ENCODE measurements at regions not wholly inside any gene's neighbourhood (a gene's known extent, or its start where the extent isn't known, plus 50 kb on each side); places are given as distances from the start of the nearest gene placed in this dataset.

DNA sequence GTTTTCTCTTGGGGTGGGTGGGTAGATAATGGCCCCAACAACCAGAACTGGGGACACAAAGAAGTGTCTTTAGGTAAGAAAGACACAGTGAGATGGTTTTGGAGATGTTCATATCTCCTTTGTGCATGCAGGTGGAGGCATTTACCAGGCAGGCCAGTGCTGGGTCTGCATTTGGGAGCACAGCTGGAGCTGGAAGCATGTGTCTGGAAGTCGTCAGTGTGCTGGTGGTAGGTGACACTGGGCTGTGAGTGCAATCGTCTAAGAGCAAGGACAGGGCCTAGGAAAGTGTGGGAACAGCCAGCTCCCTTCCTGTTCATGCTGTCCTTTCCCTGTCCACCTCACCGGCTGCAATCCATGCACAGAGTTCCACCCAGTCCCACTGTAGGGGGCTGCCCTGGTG lies 88.3 kb upstream of the ZNF32 start:
- TF ChIP-seq, protein P1, sequence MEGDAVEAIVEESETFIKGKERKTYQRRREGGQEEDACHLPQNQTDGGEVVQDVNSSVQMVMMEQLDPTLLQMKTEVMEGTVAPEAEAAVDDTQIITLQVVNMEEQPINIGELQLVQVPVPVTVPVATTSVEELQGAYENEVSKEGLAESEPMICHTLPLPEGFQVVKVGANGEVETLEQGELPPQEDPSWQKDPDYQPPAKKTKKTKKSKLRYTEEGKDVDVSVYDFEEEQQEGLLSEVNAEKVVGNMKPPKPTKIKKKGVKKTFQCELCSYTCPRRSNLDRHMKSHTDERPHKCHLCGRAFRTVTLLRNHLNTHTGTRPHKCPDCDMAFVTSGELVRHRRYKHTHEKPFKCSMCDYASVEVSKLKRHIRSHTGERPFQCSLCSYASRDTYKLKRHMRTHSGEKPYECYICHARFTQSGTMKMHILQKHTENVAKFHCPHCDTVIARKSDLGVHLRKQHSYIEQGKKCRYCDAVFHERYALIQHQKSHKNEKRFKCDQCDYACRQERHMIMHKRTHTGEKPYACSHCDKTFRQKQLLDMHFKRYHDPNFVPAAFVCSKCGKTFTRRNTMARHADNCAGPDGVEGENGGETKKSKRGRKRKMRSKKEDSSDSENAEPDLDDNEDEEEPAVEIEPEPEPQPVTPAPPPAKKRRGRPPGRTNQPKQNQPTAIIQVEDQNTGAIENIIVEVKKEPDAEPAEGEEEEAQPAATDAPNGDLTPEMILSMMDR (IDR thresholded peaks at IDR 0.05; ENCODE audit: control extremely low read depth in 1 of 3, insufficient read depth in 1 of 3, low read depth in 1 of 3, low read length in 3 of 3) = no peak
- no peak for TF ChIP-seq SIX5 (IDR thresholded peaks at IDR 0.05; ENCODE audit: low read depth, low read length)
- TF ChIP-seq HDAC2 (IDR thresholded peaks at IDR 0.05; ENCODE audit: borderline replicate concordance in 1 of 2, low read depth in 2 of 2, low read length in 2 of 2) = no peak
- TF ChIP-seq, protein P2, sequence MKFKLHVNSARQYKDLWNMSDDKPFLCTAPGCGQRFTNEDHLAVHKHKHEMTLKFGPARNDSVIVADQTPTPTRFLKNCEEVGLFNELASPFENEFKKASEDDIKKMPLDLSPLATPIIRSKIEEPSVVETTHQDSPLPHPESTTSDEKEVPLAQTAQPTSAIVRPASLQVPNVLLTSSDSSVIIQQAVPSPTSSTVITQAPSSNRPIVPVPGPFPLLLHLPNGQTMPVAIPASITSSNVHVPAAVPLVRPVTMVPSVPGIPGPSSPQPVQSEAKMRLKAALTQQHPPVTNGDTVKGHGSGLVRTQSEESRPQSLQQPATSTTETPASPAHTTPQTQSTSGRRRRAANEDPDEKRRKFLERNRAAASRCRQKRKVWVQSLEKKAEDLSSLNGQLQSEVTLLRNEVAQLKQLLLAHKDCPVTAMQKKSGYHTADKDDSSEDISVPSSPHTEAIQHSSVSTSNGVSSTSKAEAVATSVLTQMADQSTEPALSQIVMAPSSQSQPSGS (IDR thresholded peaks at IDR 0.05; ENCODE audit: low read length) = no peak
- TF ChIP-seq TBP (IDR thresholded peaks at IDR 0.05; ENCODE audit: low read depth, low read length) = no peak
- no peak for TF ChIP-seq EZH2 (IDR thresholded peaks at IDR 0.05; ENCODE audit: low read depth, low read length, severe bottlenecking)
- no peak for TF ChIP-seq GABPA (IDR thresholded peaks at IDR 0.05; ENCODE audit: borderline replicate concordance, insufficient read depth, low read length)

Data from H1 (cell line).